Stimulated activated naive CD8-positive, alpha-beta T cell treated with anti-CD3 and anti-CD28 coated beads, Interleukin-15, Interleukin-2, amounts not matched to agents 100 U/mL and 50 U/mL, for 24 hours (primary cell): ENCODE measurements at regions not wholly inside any gene's neighbourhood (a gene's known extent, or its start where the extent isn't known, plus 50 kb on each side); places are given as distances from the start of the nearest gene placed in this dataset.

Source experiments
- ATAC-seq: fragments of 150-1000 bp; cut with Tn5 transposase; one replicate; pipeline ENCODE4 v1.10.0; 2021
- DNase-seq: peaks from one replicate; pipeline ENCODE4 v3.0.0; 2021

DNA sequence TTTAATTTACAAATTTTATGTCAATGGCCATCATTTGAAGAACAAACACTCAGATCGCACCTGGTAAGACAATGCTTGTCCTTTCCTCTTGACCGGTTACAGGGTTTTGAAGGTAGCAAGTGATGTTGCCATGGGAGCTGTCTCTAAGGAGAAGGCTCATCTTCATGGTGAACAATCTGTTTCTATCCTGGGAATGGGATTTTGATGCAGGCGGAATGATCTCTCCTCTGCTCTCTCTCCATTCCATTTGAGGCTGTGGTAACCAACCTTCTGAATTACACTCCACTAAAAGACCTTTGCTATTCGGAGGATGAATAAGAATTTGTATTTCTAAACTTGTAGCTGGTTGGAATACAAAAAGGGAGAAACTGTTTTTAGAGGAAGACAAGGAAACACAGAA lies 57.9 kb upstream of the SLC5A9 start:
- no peak for DNase-seq
- ATAC-seq, result no peak

DNA sequence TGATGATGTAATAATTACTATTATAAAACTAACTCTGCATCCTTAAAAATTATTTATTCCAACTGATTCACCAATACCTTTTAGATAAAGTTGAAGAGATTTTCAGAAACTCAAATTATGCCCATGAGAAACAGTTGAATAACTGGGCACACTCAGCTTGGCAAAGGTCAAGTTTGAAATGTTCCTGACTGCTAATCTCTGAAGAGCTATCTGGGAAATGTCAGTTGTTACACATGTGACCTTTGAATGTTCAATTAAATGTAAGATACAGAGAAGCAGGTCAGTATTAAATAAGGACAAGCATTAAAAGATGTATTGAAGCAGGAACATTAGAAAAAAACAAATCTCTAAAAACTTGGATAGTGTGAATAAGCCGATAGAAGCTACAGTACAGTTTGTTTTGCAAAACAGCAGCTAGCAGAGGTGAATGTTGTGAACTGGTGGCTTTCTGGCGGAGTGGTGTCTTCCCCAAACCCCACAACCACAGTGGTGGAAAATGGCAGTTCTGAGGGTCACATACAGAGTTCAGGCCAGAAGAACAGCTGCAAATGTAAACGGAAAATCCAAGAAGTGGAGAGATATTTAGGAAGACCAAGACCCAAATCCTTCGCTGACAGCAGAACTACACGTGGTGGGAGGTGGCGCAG lies 61.9 kb upstream of the SLC5A9 start:
- no peak for ATAC-seq
- no peak for DNase-seq

DNA sequence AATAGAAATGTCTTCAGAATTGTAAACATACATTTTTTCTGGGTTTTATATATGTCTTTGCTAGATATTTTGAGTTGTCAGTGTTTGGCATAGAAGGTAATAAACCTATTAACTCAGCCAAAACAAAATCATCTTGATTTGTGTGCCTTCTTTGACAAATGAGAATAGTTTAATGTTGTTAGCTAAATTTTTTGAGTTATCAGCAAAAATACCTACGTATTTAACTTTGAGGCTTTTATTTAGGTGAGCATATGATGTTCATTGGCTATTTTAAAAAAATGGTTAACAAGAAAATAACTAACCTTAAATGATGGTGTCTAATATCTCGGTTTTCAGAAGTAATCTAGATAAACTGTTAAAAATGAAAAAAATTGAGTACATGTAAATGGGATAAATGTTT lies 83.2 kb upstream of the SLC5A9 start:
- no peak for ATAC-seq
- DNase-seq, result no peak

DNA sequence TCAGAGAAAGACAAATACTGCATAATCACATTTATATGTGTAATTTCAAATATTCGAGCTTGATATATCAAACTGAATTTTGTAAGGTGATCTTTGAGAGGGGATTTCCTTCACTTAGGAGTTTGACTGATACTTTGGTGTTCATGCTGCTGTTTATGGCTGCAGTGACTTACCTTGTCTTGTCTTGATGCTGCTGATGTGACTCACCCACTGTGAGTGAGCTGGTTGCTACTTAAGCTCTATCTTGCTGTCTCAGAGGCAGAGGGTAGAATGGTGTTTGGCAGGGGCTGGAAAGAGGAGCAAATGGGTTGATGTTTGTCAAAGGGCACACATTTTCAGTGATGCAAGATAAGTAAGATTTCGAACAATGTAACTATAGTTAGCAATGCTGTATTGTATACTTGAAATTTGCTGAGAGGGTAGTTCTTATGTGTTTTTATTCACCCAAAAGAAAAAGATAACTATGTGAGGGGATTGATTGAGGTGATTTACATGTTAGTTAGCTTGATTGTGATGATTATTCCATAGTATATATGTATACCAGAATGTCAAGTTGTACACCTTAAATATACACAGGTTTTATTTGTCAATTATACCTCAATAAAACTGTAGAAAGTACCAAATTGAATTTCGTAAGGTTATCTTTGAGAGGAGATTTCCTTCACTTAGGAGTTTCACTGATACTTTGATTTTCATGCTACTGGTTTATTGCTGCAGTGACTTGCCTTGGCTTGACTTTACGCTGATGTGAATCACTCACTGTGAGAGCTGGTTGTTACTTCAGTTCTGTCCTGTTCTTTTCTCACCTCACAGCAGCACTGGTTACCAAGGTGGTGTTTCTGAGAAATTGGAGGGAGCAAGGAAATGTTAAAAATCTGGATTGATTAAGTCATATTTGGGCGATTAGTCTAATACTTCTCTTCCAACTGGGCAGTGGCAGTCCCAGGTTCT lies 94.5 kb upstream of the SLC5A9 start:
- DNase-seq, result no peak
- no peak for ATAC-seq

DNA sequence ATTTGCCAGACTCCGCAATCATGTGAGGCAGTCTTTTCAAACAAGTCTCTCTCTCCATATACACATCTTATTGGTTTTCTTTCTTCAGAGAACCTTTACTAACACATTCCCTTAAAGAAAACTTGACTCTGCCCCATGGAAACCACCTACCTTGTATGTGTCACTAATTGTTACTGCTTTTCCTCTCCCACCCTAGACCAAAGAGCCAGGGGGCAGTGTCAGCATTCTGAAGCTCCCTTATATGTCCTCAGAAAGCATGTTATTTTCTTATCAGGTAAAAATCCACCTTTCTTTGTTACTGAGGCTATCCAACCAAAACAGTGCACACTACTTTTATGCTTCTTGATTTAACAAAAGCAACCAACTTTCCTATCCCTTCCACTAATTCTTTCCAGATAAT lies 98.9 kb upstream of the SLC5A9 start:
- no peak for DNase-seq

DNA sequence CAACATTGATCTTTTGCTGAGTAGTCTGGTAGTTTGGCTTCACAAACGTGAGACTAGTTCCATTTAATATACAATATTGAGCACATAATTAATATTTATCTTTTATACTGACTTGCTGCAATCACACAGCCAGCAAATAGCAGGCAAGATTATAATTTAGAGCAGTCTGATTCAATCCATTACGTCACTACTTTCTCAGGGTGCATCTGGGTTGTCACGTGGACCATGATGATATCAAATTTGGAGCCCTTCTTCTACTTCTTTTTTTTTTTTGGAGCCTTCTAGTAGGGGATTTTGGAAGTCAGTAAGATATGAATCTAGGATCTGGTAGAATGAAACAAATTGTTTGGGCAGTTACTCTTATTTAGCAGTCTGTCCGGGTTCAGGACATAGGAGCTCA lies 100.6 kb upstream of the SLC5A9 start:
- ATAC-seq (no peak), DNase-seq (no peak)

More for the DNA sequence above, 98.9 kb upstream of the SLC5A9 start:
- no peak for ATAC-seq

DNA sequence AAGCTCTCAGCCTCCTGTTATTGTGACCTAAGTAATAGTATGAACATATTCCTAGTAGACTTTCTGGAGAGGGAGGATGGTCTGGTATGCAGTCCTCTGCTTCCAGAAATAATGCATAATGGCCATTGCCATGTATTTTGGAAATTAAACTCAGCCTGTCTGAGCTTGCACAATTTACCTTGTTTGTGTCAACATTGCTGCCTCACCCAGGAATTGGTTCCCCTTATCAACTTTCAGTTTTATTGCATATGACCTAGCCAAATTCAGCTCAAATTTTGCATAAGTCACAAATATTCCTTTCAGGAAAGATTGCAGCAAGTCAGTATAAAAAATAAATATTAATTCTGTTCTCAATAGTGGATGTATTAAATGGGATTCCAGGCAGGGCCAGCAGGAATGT lies 101.9 kb upstream of the SLC5A9 start:
- DNase-seq (no peak), ATAC-seq (no peak)

DNA sequence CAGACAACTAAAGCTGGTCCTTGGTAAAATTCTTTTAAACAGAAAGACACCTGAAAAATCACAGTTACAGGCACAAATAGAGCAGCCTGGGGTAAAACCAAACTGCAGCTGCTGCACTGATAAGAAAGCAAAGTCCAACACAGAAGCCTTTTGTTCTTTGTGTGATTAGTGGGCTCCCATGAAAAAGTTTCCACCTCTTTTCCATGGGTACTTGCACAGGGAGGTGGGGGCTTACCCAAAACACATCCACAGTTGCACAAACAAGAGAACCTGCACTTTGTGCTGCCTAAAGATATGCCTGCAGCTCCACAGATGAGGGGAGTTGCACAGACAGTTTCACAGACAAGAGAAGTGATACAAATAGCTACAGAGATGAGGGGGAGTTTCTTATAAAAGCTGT lies 106.7 kb upstream of the SLC5A9 start:
- DNase-seq (no peak), ATAC-seq (no peak)

DNA sequence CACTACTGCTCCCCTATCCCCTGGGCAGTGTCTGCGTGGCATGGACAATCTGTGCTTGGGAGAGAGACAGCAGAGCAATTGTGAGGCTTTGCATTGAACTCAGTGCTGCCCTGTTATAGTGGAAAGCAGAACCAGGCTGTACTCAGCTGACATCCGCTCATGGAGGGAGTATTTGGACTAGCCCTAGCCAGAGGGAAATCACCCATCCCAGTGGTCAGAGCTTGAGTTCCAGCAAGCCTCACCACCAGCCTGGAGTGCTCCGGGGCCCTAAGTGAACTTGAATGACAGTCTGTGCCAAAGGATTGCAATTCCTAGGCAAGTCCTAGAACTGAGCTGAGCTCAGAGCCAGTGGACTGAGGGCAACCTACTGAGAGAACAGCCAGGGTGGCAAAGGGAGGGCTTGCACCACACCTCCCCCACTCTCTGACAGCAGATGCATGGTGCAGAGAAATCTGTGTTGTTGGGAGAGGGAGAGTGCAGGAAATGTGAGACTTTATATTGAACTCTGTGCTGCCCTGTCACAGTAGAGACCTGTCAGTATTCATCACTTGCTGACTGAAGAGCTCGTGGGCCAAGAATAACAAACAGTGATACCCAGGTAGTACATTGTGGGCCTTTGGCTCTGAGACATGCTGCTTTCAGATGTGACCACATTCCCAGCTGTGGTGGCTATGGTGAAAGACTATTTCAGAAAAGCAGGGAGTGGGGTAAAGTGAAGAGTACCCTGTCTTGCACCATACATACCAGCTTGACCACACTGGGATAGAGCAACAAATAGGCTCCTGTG lies 107.7 kb upstream of the SLC5A9 start:
- ATAC-seq, result no peak

DNA sequence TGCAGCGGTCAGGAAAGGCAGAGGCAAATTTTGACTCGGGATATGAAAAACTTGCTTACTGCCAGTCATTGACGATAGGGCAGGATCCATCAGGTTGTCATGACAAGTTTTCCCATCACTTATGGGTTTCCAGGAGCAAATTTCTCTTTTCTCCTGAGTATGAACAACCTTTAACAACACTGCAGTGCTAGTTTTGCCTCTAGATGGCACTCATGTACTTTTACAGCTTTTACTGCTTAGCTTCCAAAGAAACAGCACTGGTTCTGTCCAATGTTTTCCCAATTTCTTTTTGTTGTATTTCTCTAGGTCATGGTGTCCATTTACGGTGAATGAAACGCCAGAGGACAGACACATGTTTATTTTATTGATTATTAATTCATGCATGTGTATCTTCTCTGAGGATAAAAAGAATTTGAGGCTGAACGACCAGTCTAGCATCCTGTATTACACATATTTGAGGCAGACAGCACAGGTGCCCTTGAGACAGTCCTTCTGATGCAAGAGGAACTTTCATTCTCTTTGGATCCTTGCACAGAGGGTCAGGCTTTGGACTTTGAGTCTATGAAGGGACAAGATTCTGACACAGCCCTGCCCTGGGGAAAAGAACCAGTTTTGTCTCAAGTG lies 112.3 kb upstream of the TRABD2B start:
- DNase-seq, result no peak

More for the DNA sequence above, 107.7 kb upstream of the SLC5A9 start:
- no peak for DNase-seq

DNA sequence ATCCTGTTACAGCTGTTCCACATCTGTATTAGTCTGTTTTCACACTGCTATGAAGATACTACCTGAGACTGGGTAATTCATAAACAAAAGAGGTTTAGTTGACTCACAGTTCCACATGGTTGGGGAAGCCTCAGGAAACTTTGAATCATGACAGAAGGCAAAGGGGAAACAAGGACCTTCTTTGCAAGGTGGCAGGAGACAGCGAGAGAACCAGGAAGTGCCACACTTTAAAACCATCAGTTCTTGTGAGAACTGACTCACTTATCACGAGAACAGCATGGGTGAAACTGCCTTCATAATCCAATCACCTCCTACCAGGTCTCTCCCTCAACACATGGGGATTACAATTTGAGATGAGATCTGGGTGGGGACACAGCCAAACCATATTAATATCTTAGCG lies 110.3 kb upstream of the TRABD2B start:
- DNase-seq (peak; percentile 6), ATAC-seq (peak; percentile 55)

More for the DNA sequence above, 112.3 kb upstream of the TRABD2B start:
- ATAC-seq, result no peak

DNA sequence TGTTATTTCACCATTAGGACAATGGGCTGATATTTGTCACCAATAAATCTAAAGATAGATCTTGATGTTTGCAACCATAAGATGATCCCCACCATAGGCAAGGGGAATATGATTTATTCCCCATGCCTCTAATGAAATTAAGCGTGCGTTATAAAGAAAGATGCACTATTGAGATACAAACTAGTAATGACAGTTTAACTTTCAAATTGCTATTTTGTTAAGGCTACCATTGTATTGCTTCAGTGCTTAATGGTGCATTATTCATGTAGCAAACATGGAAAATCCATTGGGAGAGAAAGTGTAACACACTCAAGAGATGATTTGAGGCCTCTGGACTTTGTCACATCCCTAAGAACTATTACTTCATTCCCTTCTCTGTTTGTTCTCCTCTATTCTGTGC lies 108.9 kb upstream of the TRABD2B start:
- DNase-seq (no peak), ATAC-seq (no peak)

DNA sequence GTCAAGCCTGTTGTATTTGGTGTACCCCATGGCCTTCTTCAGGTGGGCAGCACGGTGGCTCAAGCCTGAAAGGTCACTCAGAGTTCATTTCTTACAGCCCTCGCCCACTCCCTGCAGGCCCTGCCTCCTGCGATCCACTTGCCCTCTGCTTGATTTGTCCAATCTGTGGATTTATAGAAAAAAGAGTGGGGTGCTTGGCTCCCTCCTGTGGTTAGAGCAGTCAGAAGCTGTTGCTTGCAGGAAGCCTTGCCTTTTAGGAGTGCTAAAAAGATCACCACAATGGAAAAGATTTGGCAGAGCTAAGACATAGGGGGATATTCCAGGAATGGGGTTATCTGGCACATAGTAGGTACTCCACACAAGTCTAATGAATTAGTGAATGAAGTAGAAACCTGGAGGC lies 108.0 kb upstream of the TRABD2B start:
- DNase-seq (no peak), ATAC-seq (no peak)

DNA sequence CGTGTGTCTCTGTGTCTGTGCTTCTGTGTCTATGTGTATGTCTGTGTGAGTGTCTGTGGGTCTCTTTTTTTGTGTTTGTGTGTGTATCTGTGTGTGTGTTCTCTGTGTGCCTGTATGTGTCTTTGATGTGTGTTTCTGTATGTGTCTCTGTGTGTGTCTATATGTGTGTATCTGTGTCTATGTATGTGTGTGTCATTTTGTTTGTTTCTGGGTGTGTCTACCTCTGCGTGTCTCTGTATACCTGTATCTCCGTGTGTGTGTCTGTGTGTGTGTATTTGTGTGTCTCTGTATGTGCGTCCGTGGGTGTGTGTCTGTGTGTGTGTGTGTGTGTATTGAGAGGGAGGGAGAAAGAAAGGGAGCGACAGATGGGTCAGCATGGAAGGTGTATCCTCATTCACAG lies 106.3 kb upstream of the TRABD2B start:
- no peak for DNase-seq
- no peak for ATAC-seq

DNA sequence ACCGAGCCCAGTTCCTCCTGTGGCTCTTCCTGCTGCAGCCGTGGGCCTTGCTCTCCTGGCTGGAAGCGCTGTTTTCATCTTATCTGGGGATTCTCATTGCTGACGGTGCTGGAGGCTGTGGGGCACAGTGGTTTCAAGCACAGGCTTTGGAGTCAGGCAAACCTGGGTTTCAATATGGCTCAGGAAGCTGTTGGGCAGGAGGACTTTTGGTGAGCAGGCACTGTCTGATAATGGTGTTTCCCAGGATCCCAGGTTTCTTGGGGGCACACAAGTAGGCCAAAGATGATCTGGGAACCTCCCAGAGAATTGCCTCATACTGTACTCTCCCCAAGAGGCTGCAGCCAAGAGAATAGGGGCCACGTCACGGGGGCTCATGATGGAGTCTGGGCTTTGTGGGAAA lies 105.6 kb upstream of the TRABD2B start:
- ATAC-seq, result no peak
- DNase-seq, result no peak

DNA sequence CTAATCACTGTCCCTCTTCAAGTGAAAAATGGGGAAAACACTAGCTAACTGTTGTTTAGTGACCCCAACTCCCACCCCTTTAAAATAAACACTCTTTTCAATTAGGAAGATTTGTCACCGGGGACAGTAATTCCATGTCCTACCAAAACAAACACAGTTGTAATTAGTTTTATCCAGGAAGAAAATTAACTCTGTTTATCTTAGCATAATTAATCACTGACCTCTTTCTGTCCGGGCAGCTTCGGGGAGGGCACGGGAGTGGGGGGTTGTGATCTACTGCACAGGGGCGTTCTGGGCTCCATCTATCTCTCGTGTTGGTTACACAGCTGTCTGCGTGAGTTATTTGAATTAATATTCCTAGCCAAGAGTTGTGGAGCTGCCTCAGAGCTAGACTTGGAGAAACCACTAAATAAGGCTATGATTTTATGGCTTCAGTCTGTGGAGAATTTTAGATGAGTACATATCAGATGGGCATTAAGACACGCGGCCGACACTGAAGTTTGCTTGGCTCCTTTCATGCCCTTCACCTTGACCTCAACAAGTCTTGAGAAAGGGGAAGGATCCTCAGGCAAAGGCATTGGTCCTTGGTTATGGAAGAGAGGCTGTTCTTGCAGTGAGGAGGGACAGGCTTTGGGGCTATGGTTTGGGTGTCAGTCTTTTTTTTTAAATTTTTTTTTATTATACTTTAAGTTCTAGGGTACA lies 102.0 kb upstream of the TRABD2B start:
- ATAC-seq (no peak), DNase-seq (no peak)

DNA sequence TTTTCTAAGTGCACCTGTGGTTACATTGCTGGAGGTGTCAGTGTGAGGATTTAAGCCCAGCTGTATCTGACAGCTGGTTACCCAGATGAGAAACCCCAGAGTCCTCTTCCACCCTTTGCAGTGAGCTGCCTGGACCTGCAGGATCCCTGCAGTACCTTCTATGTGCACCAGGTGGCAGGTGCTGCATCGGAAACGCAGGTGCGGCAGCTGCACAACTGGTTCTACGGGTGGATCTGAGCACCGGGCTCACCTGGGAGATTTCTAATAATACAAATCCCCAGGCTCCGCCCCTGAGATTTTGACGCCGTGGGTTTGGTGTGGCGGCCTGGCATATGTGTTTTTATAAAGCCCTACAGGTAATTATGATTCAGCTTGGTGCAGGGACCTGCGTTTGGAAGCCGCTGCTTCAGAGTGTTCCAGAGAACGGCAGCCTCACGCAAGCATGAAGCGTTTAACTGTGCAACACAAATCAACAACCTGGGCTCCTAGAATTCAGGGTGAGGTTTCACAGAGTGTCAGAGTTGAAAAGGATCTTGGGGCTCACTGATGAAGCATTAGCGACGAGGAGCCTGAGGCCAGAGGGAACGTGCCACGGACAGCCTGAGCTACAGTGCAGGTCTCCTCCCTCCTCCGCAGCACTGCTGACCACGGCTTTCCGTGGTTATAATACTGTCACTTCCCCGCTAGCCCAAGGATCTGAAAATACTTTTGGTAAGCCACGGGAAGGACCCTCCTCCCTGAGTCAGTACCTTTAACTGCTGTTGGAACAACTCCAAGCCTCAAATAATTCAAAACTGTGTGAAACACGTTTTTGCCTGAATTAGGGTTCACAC lies 96.7 kb upstream of the TRABD2B start:
- DNase-seq, result peak; percentile 75
- ATAC-seq, result peak; percentile 76

DNA sequence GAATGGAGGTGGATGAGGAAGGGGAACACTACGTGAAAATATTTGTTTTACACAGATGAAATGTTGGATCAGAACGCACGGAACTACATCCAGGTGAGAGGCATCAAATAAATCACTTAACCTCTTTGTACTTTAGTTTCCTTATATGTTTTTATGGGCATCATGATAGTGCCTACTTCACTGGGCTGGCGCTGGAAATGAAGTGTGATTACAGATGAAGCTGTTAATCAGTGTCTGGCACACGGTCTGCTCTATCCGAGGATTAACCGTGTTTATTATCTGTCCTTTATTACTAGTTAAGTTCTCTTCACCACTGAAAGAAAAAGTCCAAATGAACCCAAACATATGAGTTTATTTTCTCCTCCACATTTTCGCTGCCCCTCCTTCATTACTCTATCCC lies 96.0 kb upstream of the TRABD2B start:
- ATAC-seq (no peak), DNase-seq (no peak)

DNA sequence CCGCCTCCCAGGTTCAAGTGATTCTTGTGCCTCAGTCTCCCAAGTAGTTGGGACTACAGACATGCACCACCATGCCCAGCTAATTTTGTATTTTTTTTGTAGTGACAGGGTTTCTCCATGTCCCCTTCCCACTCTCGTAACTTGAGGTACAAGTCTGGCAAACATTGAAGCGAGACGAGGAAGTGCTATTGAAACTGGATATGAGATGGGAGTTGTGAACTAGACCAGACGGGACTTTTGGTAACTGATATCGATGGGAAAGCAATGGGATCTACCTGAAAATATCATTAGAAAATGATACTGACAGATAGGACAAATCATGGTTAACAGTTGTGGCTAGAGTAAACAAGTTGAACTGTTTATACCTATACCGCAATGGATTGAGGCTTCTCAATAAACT lies 95.2 kb upstream of the TRABD2B start:
- DNase-seq (no peak), ATAC-seq (no peak)

DNA sequence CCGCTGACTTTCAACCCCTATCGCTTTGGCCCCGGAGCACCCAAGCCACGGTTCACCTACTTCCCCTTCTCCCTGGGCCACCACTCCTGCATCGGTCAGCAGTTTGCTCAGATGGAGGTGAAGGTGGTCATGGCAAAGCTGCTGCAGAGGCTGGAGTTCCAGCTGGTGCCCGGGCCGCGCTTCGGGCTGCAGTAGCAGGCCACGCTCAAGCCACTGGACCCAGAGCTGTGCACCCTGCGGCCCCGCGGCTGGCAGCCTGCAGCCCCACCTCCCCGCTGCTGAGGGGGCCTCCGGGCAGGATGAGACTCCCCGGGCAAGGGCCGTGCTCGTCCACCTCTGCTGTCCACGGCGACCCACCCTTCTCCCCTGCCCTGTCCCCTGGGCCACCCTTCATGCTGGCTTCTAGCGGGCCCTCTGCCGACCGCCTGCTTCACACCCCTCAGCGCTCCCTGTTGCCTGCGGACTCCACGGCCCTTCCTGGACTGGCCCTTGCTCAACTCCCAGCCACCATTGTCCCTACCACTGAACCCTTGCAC lies 92.2 kb upstream of the TRABD2B start:
- ATAC-seq (no peak), DNase-seq (no peak)

DNA sequence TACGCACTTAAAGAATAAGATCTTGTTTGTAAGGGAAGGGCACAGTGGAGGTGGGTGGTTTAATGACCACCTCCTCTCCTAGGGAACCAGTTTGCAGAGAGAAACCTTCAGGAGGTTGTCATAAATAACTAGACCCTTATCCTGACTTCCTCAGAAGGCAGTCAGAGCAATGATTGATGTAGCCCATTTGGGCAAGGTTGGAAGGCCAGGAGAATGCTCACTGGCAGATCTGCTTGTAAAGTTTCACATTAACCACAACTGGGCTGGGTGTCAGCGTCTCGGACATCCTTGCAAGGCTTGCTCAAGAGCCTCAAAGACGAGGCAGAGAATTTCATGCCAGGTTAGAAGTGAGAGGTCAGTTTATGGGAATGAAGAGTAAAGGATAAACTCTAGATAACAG lies 87.6 kb upstream of the TRABD2B start:
- DNase-seq (no peak), ATAC-seq (no peak)
